HEK293 (cell line): ENCODE measurements at regions not wholly inside any gene's neighbourhood (a gene's known extent, or its start where the extent isn't known, plus 50 kb on each side); places are given as distances from the start of the nearest gene placed in this dataset.
"Not testable (repeated sequence)": the region's sequence is repeated elsewhere in the genome, so short reads cannot be mapped to it uniquely, and the experiment has no call there.

Experiments used
- HOXA7 ChIP-seq: sonication (generic); formaldehyde crosslinking; IDR thresholded peaks from 2 replicates; pipeline ENCODE4 v1.8.1; 2022; ENCODE audit warnings: missing genetic modification reagents, borderline replicate concordance
- MEIS1 ChIP-seq: sonication (generic); formaldehyde crosslinking; IDR thresholded peaks from 2 replicates; pipeline ENCODE4 v1.8.1; 2022; ENCODE audit warnings: missing genetic modification reagents, mild to moderate bottlenecking, borderline replicate concordance
- ZNF202 ChIP-seq: fragments of 450-650 bp; formaldehyde crosslinking; IDR thresholded peaks from 2 replicates; pipeline ENCODE4 v1.5.1; 2016; ENCODE audit warnings: missing biosample characterization, missing genetic modification characterization, borderline replicate concordance
- ZNF24 ChIP-seq: fragments of 450-650 bp; formaldehyde crosslinking; IDR thresholded peaks from 2 replicates; pipeline ENCODE4 v1.5.1; 2016; ENCODE audit warnings: missing biosample characterization, missing genetic modification characterization
- ZNF274 ChIP-seq, 2 experiments: fragments of 200-500 bp in 1 of 2; fragments of 450-650 bp in 1 of 2; sonication (Bioruptor generic) in 1 of 2; formaldehyde crosslinking in 1 of 2; IDR thresholded peaks; 2 replicates each; pipeline versions ENCODE4 v1.5.1 to v1.6.1; 2014 to 2016; ENCODE audit warnings: borderline replicate concordance in 1 of 2, inconsistent platforms in 1 of 2, low read length in 1 of 2, missing biosample characterization in 1 of 2, missing genetic modification characterization in 1 of 2
- ZNF302 ChIP-seq: fragments of 450-650 bp; formaldehyde crosslinking; IDR thresholded peaks from 2 replicates; pipeline ENCODE4 v1.5.1; 2016; ENCODE audit warnings: missing biosample characterization, missing genetic modification characterization, low read depth
- ZNF654 ChIP-seq: fragments of 450-650 bp; formaldehyde crosslinking; IDR thresholded peaks from 2 replicates; pipeline ENCODE4 v1.5.1; 2016; ENCODE audit warnings: low read depth, missing biosample characterization, missing genetic modification characterization
- ZNF670 ChIP-seq: fragments of 450-650 bp; formaldehyde crosslinking; IDR thresholded peaks from 2 replicates; pipeline ENCODE4 v1.5.1; 2016; ENCODE audit warnings: missing biosample characterization, missing genetic modification characterization, low read depth
- ZSCAN16 ChIP-seq: fragments of 450-650 bp; formaldehyde crosslinking; IDR thresholded peaks from 2 replicates; pipeline ENCODE4 v1.5.1; 2016; ENCODE audit warnings: missing biosample characterization, missing genetic modification characterization
- TF ChIP-seq, protein P1 (sequence below): fragments of 450-650 bp; formaldehyde crosslinking; IDR thresholded peaks from 2 replicates; pipeline ENCODE4 v1.5.1; 2016; ENCODE audit warnings: missing biosample characterization, missing genetic modification characterization
- TF ChIP-seq, protein P2 (sequence below): fragments of 450-650 bp; formaldehyde crosslinking; IDR thresholded peaks from 2 replicates; pipeline ENCODE4 v1.5.1; 2017; ENCODE audit warnings: missing biosample characterization, missing genetic modification characterization
- TF ChIP-seq, protein P3 (sequence below): fragments of 450-650 bp; formaldehyde crosslinking; IDR thresholded peaks from 2 replicates; pipeline ENCODE4 v1.5.1; 2016; ENCODE audit warnings: missing biosample characterization, missing genetic modification characterization, borderline replicate concordance
- TF ChIP-seq, protein P4 (sequence below): fragments of 450-650 bp; formaldehyde crosslinking; IDR thresholded peaks from 2 replicates; pipeline ENCODE4 v1.5.1; 2016; ENCODE audit warnings: missing biosample characterization, missing genetic modification characterization
- TF ChIP-seq, protein P5 (sequence below): fragments of 450-650 bp; formaldehyde crosslinking; IDR thresholded peaks from 2 replicates; pipeline ENCODE4 v1.5.1; 2016; ENCODE audit warnings: missing biosample characterization, missing genetic modification characterization

DNA sequence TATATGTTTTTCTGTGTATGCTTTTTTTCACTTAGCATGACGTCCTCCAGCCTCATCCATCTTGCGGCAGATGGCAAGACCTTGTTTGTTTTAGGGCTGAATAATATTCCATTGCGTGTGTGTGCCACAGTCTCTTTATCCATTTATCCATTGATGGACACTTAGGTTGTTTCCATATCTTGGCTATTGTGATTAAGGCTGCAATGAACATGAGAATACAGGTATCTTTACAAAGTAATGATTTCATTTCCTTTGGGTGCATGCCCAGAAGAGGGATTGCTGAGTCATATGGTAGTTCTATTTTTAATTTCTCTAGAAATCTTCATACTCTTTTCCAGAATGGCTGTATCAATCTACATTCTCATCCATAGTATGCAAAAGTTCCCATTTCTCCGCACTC lies 85.3 kb upstream of the ADCY2 start:
- TF ChIP-seq MEIS1 (CRISPR knock-in tag); ZNF654 (tag by site-specific recombination); ZNF24 (tag by site-specific recombination); ZNF202 (tag by site-specific recombination); ZNF302; ZSCAN16 (tag by site-specific recombination); ZNF670 (tag by site-specific recombination); HOXA7 (CRISPR knock-in tag); ZNF274 (IDR thresholded peaks at IDR 0.05; ENCODE audit: low read length); ZNF274 (tag by site-specific recombination; IDR thresholded peaks at IDR 0.05; ENCODE audit: borderline replicate concordance): not testable (repeated sequence)
- TF ChIP-seq, protein P1, sequence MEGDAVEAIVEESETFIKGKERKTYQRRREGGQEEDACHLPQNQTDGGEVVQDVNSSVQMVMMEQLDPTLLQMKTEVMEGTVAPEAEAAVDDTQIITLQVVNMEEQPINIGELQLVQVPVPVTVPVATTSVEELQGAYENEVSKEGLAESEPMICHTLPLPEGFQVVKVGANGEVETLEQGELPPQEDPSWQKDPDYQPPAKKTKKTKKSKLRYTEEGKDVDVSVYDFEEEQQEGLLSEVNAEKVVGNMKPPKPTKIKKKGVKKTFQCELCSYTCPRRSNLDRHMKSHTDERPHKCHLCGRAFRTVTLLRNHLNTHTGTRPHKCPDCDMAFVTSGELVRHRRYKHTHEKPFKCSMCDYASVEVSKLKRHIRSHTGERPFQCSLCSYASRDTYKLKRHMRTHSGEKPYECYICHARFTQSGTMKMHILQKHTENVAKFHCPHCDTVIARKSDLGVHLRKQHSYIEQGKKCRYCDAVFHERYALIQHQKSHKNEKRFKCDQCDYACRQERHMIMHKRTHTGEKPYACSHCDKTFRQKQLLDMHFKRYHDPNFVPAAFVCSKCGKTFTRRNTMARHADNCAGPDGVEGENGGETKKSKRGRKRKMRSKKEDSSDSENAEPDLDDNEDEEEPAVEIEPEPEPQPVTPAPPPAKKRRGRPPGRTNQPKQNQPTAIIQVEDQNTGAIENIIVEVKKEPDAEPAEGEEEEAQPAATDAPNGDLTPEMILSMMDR (tag by site-specific recombination): not testable (repeated sequence)
- TF ChIP-seq, protein P2, sequence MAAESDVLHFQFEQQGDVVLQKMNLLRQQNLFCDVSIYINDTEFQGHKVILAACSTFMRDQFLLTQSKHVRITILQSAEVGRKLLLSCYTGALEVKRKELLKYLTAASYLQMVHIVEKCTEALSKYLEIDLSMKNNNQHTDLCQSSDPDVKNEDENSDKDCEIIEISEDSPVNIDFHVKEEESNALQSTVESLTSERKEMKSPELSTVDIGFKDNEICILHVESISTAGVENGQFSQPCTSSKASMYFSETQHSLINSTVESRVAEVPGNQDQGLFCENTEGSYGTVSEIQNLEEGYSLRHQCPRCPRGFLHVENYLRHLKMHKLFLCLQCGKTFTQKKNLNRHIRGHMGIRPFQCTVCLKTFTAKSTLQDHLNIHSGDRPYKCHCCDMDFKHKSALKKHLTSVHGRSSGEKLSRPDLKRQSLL (tag by site-specific recombination): not testable (repeated sequence)
- TF ChIP-seq, protein P3, sequence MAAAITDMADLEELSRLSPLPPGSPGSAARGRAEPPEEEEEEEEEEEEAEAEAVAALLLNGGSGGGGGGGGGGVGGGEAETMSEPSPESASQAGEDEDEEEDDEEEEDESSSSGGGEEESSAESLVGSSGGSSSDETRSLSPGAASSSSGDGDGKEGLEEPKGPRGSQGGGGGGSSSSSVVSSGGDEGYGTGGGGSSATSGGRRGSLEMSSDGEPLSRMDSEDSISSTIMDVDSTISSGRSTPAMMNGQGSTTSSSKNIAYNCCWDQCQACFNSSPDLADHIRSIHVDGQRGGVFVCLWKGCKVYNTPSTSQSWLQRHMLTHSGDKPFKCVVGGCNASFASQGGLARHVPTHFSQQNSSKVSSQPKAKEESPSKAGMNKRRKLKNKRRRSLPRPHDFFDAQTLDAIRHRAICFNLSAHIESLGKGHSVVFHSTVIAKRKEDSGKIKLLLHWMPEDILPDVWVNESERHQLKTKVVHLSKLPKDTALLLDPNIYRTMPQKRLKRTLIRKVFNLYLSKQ (tag by site-specific recombination): not testable (repeated sequence)
- TF ChIP-seq, protein P4, sequence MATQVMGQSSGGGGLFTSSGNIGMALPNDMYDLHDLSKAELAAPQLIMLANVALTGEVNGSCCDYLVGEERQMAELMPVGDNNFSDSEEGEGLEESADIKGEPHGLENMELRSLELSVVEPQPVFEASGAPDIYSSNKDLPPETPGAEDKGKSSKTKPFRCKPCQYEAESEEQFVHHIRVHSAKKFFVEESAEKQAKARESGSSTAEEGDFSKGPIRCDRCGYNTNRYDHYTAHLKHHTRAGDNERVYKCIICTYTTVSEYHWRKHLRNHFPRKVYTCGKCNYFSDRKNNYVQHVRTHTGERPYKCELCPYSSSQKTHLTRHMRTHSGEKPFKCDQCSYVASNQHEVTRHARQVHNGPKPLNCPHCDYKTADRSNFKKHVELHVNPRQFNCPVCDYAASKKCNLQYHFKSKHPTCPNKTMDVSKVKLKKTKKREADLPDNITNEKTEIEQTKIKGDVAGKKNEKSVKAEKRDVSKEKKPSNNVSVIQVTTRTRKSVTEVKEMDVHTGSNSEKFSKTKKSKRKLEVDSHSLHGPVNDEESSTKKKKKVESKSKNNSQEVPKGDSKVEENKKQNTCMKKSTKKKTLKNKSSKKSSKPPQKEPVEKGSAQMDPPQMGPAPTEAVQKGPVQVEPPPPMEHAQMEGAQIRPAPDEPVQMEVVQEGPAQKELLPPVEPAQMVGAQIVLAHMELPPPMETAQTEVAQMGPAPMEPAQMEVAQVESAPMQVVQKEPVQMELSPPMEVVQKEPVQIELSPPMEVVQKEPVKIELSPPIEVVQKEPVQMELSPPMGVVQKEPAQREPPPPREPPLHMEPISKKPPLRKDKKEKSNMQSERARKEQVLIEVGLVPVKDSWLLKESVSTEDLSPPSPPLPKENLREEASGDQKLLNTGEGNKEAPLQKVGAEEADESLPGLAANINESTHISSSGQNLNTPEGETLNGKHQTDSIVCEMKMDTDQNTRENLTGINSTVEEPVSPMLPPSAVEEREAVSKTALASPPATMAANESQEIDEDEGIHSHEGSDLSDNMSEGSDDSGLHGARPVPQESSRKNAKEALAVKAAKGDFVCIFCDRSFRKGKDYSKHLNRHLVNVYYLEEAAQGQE: not testable (repeated sequence)
- TF ChIP-seq, protein P5, sequence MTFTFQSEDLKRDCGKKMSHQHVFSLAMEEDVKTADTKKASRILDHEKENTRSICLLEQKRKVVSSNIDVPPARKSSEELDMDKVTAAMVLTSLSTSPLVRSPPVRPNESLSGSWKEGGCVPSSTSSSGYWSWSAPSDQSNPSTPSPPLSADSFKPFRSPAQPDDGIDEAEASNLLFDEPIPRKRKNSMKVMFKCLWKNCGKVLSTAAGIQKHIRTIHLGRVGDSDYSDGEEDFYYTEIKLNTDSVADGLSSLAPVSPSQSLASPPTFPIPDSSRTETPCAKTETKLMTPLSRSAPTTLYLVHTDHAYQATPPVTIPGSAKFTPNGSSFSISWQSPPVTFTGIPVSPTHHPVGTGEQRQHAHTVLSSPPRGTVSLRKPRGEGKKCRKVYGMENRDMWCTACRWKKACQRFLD (tag by site-specific recombination): not testable (repeated sequence)
